Right cardiac atrium (tissue), 5 donors: ENCODE measurements at regions not wholly inside any gene's neighbourhood (a gene's known extent, or its start where the extent isn't known, plus 50 kb on each side); places are given as distances from the start of the nearest gene placed in this dataset.

Experiments
- ATAC-seq, 2 donors: fragments of 200-7000 bp; cut with Tn5 transposase; one replicate each; pipeline versions ENCODE4 v1.8.0 to v1.9.1; 2020; ENCODE audit warnings: moderate library complexity in 2 of 2, mild to moderate bottlenecking in 1 of 2
- DNase-seq, 3 donors: peaks; one replicate each; pipeline ENCODE4 v3.0.0-alpha.2; 2020
- H3K27ac ChIP-seq: one replicate; pipeline ENCODE4 v1.5.1; 2013; ENCODE audit warnings: mild to moderate bottlenecking, low read length, control low read depth, moderate library complexity
- H3K27me3 ChIP-seq: one replicate; pipeline ENCODE4 v1.6.1; 2013; ENCODE audit not compliant: control insufficient read depth, insufficient read depth
- H3K4me1 ChIP-seq: one replicate; pipeline ENCODE4 v1.6.1; 2013; ENCODE audit warnings: low read length; ENCODE audit not compliant: control insufficient read depth, insufficient read depth
- H3K4me3 ChIP-seq: one replicate; pipeline ENCODE4 v1.5.1; 2013; ENCODE audit warnings: low read length, control low read depth
- H3K9me3 ChIP-seq: one replicate; pipeline ENCODE4 v1.6.1; 2013; ENCODE audit warnings: low read length; ENCODE audit not compliant: control insufficient read depth
- WGBS: extraction: QIAGEN DNeasy Blood & Tissue Kit; methylation state at CpG from one replicate; pipeline ENCODE4 v1.1.7; 2013; 5-methylcytosine and 5-hydroxymethylcytosine counted together
- intact Hi-C, 4 donors: fragments of 100-400 bp; cut with DNase I; formaldehyde crosslinking; loops; one replicate each; pipeline versions ENCODE4 v1.11.0 to v1.14.0; 2022 to 2023
- donor health status: healthy with polysubstance abuse.
- donor health status: DM: no; HTN: yes; CAD: no.
- donor health status: DM: no; HTN: no; CAD: no.
- donor health status: DM: no; HTN: yes; CAD: no; lungs with severe emphysema.
- donor health status: DM: yes; HTN: yes; CAD: no.

DNA sequence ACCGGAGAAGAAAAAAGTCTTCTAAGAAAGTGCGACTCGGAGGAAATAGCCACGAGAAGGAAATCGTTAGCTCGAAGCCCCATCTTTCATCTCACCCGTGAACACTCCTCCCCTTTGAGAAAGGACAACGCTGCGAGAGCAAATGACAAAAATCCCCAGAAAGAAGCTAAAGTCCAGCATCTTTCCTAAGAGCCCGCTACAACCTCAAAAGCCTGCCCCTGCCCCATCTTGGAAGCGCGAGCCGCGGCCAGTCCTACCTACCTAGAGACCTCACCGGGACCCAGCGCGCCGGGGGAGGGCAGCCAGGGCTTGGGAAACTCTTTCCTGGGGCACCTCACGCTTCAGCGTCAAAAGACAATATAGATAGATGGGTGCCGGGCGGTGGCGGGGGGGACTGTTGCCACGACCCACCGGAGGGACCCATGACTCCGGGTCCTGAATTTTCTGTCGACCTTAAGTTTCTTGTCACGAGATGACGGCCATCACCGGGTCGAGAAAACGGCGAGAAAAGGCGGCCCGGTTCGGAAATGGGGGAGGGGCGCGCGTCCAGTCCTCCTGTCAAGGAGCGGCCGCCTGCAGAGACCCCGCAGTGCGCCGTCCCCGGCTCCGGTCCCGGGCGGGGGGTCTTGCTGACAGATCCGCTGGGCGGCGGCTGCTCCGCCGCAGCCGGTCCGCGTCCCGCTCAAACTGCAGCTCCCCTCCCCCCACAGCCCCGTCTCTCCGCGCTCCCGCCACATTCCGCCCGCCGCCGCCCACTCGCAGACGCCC is 65.9 kb downstream of the KCNRG start:
- no peaks in the 10 kb centered on the region for H3K4me1 ChIP-seq
- under 1% methylated on average over 67 of the region's 67 CpGs for WGBS
- H3K9me3 ChIP-seq: no peaks in the 10 kb centered on the region
- H3K27me3 ChIP-seq: no peaks in the 10 kb centered on the region
- intact Hi-C loops: loop anchor here in 2 of 4 donors (5.0 to 10.0 kb wide), 3 partner anchors 84 to 721 kb away; partner anchors contain the start of gene TRIM13 (in 2 of the 2)
- peak overlapping the region; percentile 89 for H3K4me3 ChIP-seq
- ATAC-seq (peak; percentile 41 to 53), DNase-seq (peak; percentile 31 to 80 (median 78))
- H3K27ac ChIP-seq: peak overlapping the region; percentile 54

- Histone ChIP-seq H3K4me1 (no peaks in the 10 kb centered on the region), H3K27me3 (no peaks in the 10 kb centered on the region), H3K9me3 (no peaks in the 10 kb centered on the region), H3K4me3 (peak overlapping the region; percentile 89), H3K27ac (peak overlapping the region; percentile 54)
- WGBS: under 1% methylated on average over 49 of the region's 49 CpGs
- DNase-seq (peak; percentile 97 to 98 (median 98)), ATAC-seq (peak; percentile 97)
- intact Hi-C loops: loop anchor here in 2 of 4 donors (5.0 to 10.0 kb wide), 3 partner anchors 85 to 720 kb away; partner anchors contain the start of gene TRIM13 (in 2 of the 2)
Observed at GRCh38 chr13:50081679-50082425, 66.6 kb downstream of the KCNRG start.

DNA sequence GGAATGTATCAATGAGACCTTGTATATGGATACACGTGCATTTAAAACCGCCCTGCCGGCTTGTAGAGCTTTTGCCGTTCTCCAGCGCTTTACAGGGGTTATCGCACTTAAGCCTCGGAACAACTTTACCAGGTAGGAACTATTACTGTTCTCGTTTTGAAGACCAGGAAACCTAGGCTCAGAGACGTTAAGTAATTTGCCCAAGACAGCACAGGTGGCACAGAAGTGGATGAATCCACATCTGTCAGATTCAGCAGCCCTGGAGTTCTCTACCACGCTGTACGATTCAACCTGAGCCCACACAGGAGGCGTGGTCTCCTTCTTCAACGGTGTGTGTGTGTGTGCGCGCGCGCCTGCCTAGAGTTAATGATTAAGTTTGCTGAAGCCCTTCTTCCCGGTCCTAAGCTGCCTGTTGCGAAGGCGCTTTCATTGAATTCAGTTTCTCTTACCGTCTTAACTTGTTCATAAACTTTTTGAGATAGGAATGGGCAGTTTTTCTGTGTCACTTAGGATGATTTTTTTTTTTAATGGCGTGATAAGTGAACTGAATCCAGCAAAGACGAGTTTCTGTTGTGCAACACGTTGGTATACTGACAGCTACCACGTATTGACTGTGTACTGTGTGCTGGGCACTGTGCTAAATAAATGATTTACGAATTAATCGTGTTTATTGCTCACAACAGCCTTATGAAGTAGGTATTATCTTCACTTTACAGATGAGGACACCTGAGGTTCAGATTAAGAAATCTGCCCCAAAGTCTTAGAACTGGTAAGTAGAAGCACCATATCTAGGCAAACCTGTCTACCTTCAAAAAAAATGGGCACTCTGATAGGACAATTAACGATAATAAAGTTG is 67.4 kb downstream of the KCNRG start:
- H3K9me3 ChIP-seq: no peaks in the 10 kb centered on the region
- intact Hi-C loops: loop anchor here in 2 of 4 donors (5.0 to 10.0 kb wide), 3 partner anchors 85 to 720 kb away; partner anchors contain the start of gene TRIM13 (in 2 of the 2)
- peak overlapping the region; percentile 74 for H3K4me3 ChIP-seq
- H3K4me1 ChIP-seq: no peaks in the 10 kb centered on the region
- DNase-seq (peak; percentile 39 to 81 (median 68)), ATAC-seq (peak; percentile 61 to 62)
- WGBS: 5% methylated on average over 28 of the region's 28 CpGs
- H3K27me3 ChIP-seq: no peaks in the 10 kb centered on the region
- H3K27ac ChIP-seq: peak overlapping the region; percentile 28

DNA sequence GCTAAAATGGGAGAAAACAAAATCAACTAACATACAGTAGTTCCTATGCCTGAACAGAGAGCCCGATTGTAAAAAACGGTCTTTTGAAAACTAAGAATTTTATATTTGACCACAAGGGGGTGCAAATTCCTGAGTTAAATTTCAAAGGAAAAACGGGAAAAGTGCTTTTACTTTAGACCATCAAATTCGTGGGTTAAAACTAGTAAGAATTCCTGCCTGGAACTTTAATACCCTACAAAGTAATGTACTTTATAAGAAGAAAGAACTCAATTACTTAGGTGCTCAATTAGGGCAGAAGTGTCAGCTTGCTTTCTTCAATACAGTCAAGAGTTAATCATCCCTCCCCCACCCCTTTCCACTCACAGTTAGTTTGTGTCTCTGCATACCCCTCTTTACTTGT is 69.8 kb downstream of the KCNRG start:
- Histone ChIP-seq H3K4me1 (no peaks in the 10 kb centered on the region), H3K9me3 (no peaks in the 10 kb centered on the region), H3K4me3 (peak overlapping the region; percentile 44), H3K27ac (no peak overlapping the region), H3K27me3 (no peaks in the 10 kb centered on the region)
- intact Hi-C loops: loop anchor here in 1 of 4 donors (10.0 kb wide), 1 partner anchor 450 kb away; no protein-coding TSS in a partner anchor
- no peak for ATAC-seq
- under 1% methylated on average over 4 of the region's 4 CpGs for WGBS
- no peak for DNase-seq

GRCh38 chr13:50089633-50090032 is 74.4 kb downstream of the KCNRG start:
- ATAC-seq: no peak
- no peak for DNase-seq
- H3K9me3 ChIP-seq: no peaks in the 10 kb centered on the region
- 97% methylated on average over 1 of the region's 1 CpG for WGBS
- no peaks in the 10 kb centered on the region for H3K27me3 ChIP-seq
- H3K4me3 ChIP-seq: no peak overlapping the region
- no peak overlapping the region for H3K27ac ChIP-seq
- peaks cover 1% of the 10 kb centered on the region for H3K4me1 ChIP-seq
- intact Hi-C loops: loop anchor here in 1 of 4 donors (10.0 kb wide), 1 partner anchor 445 kb away; no protein-coding TSS in a partner anchor

- Histone ChIP-seq H3K27me3 (no peaks in the 10 kb centered on the region), H3K27ac (no peak overlapping the region), H3K4me3 (no peak overlapping the region), H3K9me3 (no peaks in the 10 kb centered on the region), H3K4me1 (peaks cover 1% of the 10 kb centered on the region)
- 93% methylated on average over 5 of the region's 5 CpGs for WGBS
- ATAC-seq (no peak), DNase-seq (no peak)
- intact Hi-C loops: no loop called here
Observed at GRCh38 chr13:50090211-50090610, 75.0 kb downstream of the KCNRG start.

GRCh38 chr13:50094615-50095293 is 79.5 kb downstream of the KCNRG start:
- Histone ChIP-seq H3K27ac (no peak overlapping the region), H3K27me3 (no peaks in the 10 kb centered on the region), H3K4me1 (peaks cover 1% of the 10 kb centered on the region), H3K4me3 (no peak overlapping the region), H3K9me3 (no peaks in the 10 kb centered on the region)
- no peak for DNase-seq
- intact Hi-C loops: no loop called here
- no peak for ATAC-seq

GRCh38 chr13:50098693-50099092 is 83.4 kb downstream of the KCNRG start:
- Histone ChIP-seq H3K27me3 (no peaks in the 10 kb centered on the region), H3K9me3 (no peaks in the 10 kb centered on the region), H3K4me3 (no peak overlapping the region), H3K4me1 (no peaks in the 10 kb centered on the region), H3K27ac (no peak overlapping the region)
- 100% methylated on average over 1 of the region's 1 CpG for WGBS
- no peak for ATAC-seq
- intact Hi-C loops: no loop called here
- no peak for DNase-seq

DNA sequence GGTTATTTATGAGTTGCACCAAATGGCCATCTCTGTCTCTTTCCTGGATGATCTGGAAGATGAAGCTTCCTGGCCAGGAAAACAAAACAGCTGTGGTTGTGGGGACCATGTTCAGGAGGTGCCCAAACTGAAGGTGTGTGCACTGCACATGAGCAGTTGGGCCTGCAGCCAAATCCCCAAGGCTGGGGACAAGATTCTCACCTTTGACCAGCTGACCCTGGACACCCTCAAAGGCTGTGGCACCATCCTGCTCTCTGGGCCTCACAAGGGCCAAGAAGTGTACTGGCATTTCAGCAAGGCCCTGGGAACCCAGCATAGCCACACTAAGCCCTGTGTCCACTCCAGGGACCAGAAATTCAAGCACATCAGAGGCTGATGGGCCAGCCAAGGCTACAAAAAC is 84.2 kb downstream of the KCNRG start:
- no peak overlapping the region for H3K27ac ChIP-seq
- no peak for DNase-seq

GRCh38 chr13:50101590-50101989 is 86.3 kb downstream of the KCNRG start:
- ATAC-seq: no peak
- no peak overlapping the region for H3K4me3 ChIP-seq
- no peaks in the 10 kb centered on the region for H3K4me1 ChIP-seq
- DNase-seq: no peak
- intact Hi-C loops: no loop called here
- H3K27me3 ChIP-seq: no peaks in the 10 kb centered on the region
- H3K27ac ChIP-seq: no peak overlapping the region
- H3K9me3 ChIP-seq: no peaks in the 10 kb centered on the region

More for the DNA sequence above, 84.2 kb downstream of the KCNRG start:
- intact Hi-C loops: no loop called here
- ATAC-seq: no peak
- no peaks in the 10 kb centered on the region for H3K9me3 ChIP-seq
- no peaks in the 10 kb centered on the region for H3K27me3 ChIP-seq
- H3K4me3 ChIP-seq: no peak overlapping the region
- H3K4me1 ChIP-seq: no peaks in the 10 kb centered on the region
